GM12873 (cell line): ENCODE measurements at regions not wholly inside any gene's neighbourhood (a gene's known extent, or its start where the extent isn't known, plus 50 kb on each side); places are given as distances from the start of the nearest gene placed in this dataset.

Source experiments
- TF ChIP-seq, protein P1 (sequence below): IDR thresholded peaks from 2 replicates; pipeline ENCODE4 v1.5.1; 2012; ENCODE audit warnings: low read depth, mild to moderate bottlenecking, moderate library complexity, low read length, control low read depth; ENCODE audit not compliant: insufficient read depth; ENCODE audit errors: missing control alignments

GRCh38 chr19:24033963-24034342 lies 53.0 kb upstream of the ZNF254 start:
- TF ChIP-seq, protein P1, sequence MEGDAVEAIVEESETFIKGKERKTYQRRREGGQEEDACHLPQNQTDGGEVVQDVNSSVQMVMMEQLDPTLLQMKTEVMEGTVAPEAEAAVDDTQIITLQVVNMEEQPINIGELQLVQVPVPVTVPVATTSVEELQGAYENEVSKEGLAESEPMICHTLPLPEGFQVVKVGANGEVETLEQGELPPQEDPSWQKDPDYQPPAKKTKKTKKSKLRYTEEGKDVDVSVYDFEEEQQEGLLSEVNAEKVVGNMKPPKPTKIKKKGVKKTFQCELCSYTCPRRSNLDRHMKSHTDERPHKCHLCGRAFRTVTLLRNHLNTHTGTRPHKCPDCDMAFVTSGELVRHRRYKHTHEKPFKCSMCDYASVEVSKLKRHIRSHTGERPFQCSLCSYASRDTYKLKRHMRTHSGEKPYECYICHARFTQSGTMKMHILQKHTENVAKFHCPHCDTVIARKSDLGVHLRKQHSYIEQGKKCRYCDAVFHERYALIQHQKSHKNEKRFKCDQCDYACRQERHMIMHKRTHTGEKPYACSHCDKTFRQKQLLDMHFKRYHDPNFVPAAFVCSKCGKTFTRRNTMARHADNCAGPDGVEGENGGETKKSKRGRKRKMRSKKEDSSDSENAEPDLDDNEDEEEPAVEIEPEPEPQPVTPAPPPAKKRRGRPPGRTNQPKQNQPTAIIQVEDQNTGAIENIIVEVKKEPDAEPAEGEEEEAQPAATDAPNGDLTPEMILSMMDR, result no peak
